ENCODE measurements at regions not wholly inside any gene's neighbourhood (a gene's known extent, or its start where the extent isn't known, plus 50 kb on each side); places are given as distances from the start of the nearest gene placed in this dataset.

GRCh38 chr20:12098421-12098820 lies 180.7 kb downstream of the BTBD3 start:
- TF ChIP-seq, protein P1, sequence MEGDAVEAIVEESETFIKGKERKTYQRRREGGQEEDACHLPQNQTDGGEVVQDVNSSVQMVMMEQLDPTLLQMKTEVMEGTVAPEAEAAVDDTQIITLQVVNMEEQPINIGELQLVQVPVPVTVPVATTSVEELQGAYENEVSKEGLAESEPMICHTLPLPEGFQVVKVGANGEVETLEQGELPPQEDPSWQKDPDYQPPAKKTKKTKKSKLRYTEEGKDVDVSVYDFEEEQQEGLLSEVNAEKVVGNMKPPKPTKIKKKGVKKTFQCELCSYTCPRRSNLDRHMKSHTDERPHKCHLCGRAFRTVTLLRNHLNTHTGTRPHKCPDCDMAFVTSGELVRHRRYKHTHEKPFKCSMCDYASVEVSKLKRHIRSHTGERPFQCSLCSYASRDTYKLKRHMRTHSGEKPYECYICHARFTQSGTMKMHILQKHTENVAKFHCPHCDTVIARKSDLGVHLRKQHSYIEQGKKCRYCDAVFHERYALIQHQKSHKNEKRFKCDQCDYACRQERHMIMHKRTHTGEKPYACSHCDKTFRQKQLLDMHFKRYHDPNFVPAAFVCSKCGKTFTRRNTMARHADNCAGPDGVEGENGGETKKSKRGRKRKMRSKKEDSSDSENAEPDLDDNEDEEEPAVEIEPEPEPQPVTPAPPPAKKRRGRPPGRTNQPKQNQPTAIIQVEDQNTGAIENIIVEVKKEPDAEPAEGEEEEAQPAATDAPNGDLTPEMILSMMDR (IDR thresholded peaks at IDR 0.05; ENCODE audit: low read depth, low read length): no peak
- no peak overlapping the region for H3K4me3 ChIP-seq (ENCODE audit: low read depth, low read length)

- TF ChIP-seq, protein P1 (IDR thresholded peaks at IDR 0.05; ENCODE audit: low read depth, low read length): no peak
- no peak overlapping the region for H3K4me3 ChIP-seq (ENCODE audit: low read depth, low read length)
These were observed 191.2 kb downstream of the BTBD3 start for GRCh38 chr20:12108846-12109245.

GRCh38 chr20:12110274-12110673 lies 192.6 kb downstream of the BTBD3 start:
- no peak overlapping the region for H3K4me3 ChIP-seq (ENCODE audit: low read depth, low read length)
- TF ChIP-seq, protein P1 (IDR thresholded peaks at IDR 0.05; ENCODE audit: low read depth, low read length): no peak

GRCh38 chr20:12110711-12111110 lies 193.0 kb downstream of the BTBD3 start:
- no peak overlapping the region for H3K4me3 ChIP-seq (ENCODE audit: low read depth, low read length)
- TF ChIP-seq, protein P1 (IDR thresholded peaks at IDR 0.05; ENCODE audit: low read depth, low read length): no peak

- no peak overlapping the region for H3K4me3 ChIP-seq (ENCODE audit: low read depth, low read length)
- TF ChIP-seq, protein P1 (IDR thresholded peaks at IDR 0.05; ENCODE audit: low read depth, low read length): no peak
These were observed 193.9 kb downstream of the BTBD3 start for GRCh38 chr20:12111431-12112088.

GRCh38 chr20:12112089-12112474 lies 194.4 kb downstream of the BTBD3 start:
- TF ChIP-seq, protein P1 (IDR thresholded peaks at IDR 0.05; ENCODE audit: low read depth, low read length): no peak
- H3K4me3 ChIP-seq (ENCODE audit: low read depth, low read length): no peak overlapping the region

DNA sequence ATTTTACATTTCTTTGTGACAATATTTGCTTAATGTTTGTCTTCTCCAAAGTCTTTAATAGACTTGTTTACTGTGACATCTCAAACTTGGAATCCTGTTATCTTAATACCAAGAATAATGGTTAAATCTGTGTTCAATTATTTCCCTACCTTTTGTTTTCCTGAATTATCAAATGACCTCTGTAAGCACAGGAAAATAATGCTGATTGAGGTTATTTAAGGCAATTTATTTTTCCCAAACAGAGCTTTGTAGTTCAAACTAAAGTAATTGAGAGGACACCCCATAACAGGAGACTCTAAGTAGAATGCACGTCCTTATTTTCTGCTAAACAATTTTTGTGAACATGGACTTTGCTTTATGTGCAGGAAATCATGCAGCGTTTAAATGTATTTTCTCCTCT lies 195.0 kb downstream of the BTBD3 start:
- no peak overlapping the region for H3K4me3 ChIP-seq (ENCODE audit: low read depth, low read length)
- TF ChIP-seq, protein P1 (IDR thresholded peaks at IDR 0.05; ENCODE audit: low read depth, low read length): no peak
